OCI-LY7 (cell line): ENCODE measurements at regions not wholly inside any gene's neighbourhood (a gene's known extent, or its start where the extent isn't known, plus 50 kb on each side); places are given as distances from the start of the nearest gene placed in this dataset.

Experiments used
- BruUV-seq: library from RNA; stranded (reverse); fragments of 400-500 nt; replicated peaks from 2 replicates; lab custom pipeline; 2021; lab: Mats Ljungman, UMichigan
- CTCF ChIA-PET: fragments of 300-600 bp; sonication (Branson Sonifier 250); formaldehyde crosslinking; loops from one replicate; lab custom pipeline; 2022; ENCODE audit warnings: antibody characterized with exemption; ENCODE audit not compliant: unreplicated experiment; lab: Charles Lee
- POLR2A ChIA-PET: fragments of 300-600 bp; sonication (Branson Sonifier 250); formaldehyde crosslinking; loops from one replicate; lab custom pipeline; 2022; ENCODE audit warnings: antibody characterized with exemption; lab: Charles Lee
- DNase-seq: peaks from one replicate; pipeline ENCODE4 v3.0.0-alpha.2; 2015; ENCODE audit warnings: low spot score
- H2AFZ ChIP-seq: fragments of 200-600 bp; sonication (generic), shearing (Covaris generic); 2 replicates; pipeline ENCODE4 v1.6.1; 2014; ENCODE audit warnings: mild to moderate bottlenecking, antibody characterized with exemption, low read length, moderate library complexity
- H3K27ac ChIP-seq: fragments of 200-600 bp; sonication (generic); 2 replicates; pipeline ENCODE4 v1.5.1; 2014; ENCODE audit warnings: mixed run types, low read depth, mild to moderate bottlenecking, moderate library complexity, low read length, inconsistent platforms; ENCODE audit not compliant: poor library complexity, severe bottlenecking
- H3K36me3 ChIP-seq: fragments of 200-600 bp; sonication (generic); 2 replicates; pipeline ENCODE4 v1.6.1; 2014; ENCODE audit warnings: mild to moderate bottlenecking, antibody characterized with exemption, low read length, moderate library complexity, mixed read lengths; ENCODE audit not compliant: insufficient read depth
- H3K4me1 ChIP-seq: fragments of 200-600 bp; sonication (generic); 2 replicates; pipeline ENCODE4 v1.5.1; 2014; ENCODE audit warnings: mild to moderate bottlenecking, low read length; ENCODE audit not compliant: insufficient read depth, poor library complexity, severe bottlenecking
- H3K4me2 ChIP-seq: fragments of 200-600 bp; sonication (generic); 2 replicates; pipeline ENCODE4 v1.6.1; 2014; ENCODE audit warnings: mild to moderate bottlenecking, low read length
- H3K4me3 ChIP-seq: fragments of 200-600 bp; sonication (generic); 2 replicates; pipeline ENCODE4 v1.5.1; 2014; ENCODE audit warnings: mild to moderate bottlenecking, low read depth, low read length; ENCODE audit not compliant: poor library complexity, severe bottlenecking
- H3K79me2 ChIP-seq: fragments of 200-600 bp; sonication (generic); 2 replicates; pipeline ENCODE4 v1.6.1; 2016; ENCODE audit warnings: low read depth, mild to moderate bottlenecking, low read length, moderate library complexity, mixed read lengths; ENCODE audit not compliant: insufficient read depth
- H3K9me2 ChIP-seq: fragments of 200-600 bp; sonication (generic); 2 replicates; pipeline ENCODE4 v1.6.1; 2016; ENCODE audit warnings: mild to moderate bottlenecking, low read length, mixed read lengths; ENCODE audit not compliant: insufficient read depth
- H3K9me3 ChIP-seq: fragments of 200-600 bp; sonication (generic); 2 replicates; pipeline ENCODE4 v1.6.1; 2014; ENCODE audit warnings: mild to moderate bottlenecking, mixed run types, low read length, mixed read lengths
- H4K20me1 ChIP-seq: fragments of 200-600 bp; sonication (generic); 2 replicates; pipeline ENCODE4 v1.6.1; 2014; ENCODE audit warnings: mild to moderate bottlenecking, antibody characterized with exemption, low read length, moderate library complexity, mixed read lengths; ENCODE audit not compliant: insufficient read depth
- EZH2phosphoT487 ChIP-seq: fragments of 200-600 bp; sonication (generic); IDR thresholded peaks from 2 replicates; pipeline ENCODE4 v1.6.1; 2018; ENCODE audit warnings: low read depth, borderline replicate concordance, mild to moderate bottlenecking, mixed run types, antibody characterized with exemption, low read length, moderate library complexity, mixed read lengths
- intact Hi-C: fragments of 100-400 bp; cut with micrococcal nuclease; formaldehyde crosslinking; loops from one replicate; pipeline ENCODE4 v1.10.0; 2022; ENCODE audit not compliant: unreplicated experiment
- TF ChIP-seq, protein P1 (sequence below): fragments of 200-600 bp; sonication (generic); conservative IDR thresholded peaks from 2 replicates; pipeline ENCODE4 v1.5.1; 2014; ENCODE audit warnings: mild to moderate bottlenecking, antibody characterized with exemption, low read length, moderate library complexity, mixed read lengths

DNA sequence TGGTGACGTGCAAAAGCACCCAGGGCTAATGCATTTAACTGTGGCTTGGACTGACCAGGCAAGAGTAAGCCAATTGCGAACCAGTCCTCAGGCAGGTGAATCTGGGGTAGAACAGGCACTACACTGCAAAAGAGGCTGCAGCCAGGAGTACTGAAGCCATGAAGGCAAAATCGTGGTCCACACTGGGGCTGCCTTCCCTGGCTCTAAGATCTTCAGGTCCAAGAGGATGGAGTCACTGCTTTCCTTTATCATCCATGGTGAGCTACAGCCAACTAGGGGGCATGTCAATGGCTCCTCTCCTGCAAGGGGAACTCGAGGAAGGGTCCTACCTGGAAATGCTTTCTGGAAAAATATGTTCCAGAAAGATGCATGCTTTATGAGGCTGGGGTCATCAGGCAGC, 100.6 kb upstream of the AJAP1 start:
- Histone ChIP-seq H3K79me2 (no peaks in the 10 kb centered on the region), H3K36me3 (no peaks in the 10 kb centered on the region), H4K20me1 (no peaks in the 10 kb centered on the region), H3K9me2 (no peaks in the 10 kb centered on the region), H3K27ac (no peak overlapping the region), H3K4me3 (no peak overlapping the region), H2AFZ (no peak overlapping the region), H3K4me2 (no peak overlapping the region), H3K4me1 (no peaks in the 10 kb centered on the region), H3K9me3 (no peaks in the 10 kb centered on the region)
- TF ChIP-seq EZH2phosphoT487: no peak
- TF ChIP-seq, protein P1, sequence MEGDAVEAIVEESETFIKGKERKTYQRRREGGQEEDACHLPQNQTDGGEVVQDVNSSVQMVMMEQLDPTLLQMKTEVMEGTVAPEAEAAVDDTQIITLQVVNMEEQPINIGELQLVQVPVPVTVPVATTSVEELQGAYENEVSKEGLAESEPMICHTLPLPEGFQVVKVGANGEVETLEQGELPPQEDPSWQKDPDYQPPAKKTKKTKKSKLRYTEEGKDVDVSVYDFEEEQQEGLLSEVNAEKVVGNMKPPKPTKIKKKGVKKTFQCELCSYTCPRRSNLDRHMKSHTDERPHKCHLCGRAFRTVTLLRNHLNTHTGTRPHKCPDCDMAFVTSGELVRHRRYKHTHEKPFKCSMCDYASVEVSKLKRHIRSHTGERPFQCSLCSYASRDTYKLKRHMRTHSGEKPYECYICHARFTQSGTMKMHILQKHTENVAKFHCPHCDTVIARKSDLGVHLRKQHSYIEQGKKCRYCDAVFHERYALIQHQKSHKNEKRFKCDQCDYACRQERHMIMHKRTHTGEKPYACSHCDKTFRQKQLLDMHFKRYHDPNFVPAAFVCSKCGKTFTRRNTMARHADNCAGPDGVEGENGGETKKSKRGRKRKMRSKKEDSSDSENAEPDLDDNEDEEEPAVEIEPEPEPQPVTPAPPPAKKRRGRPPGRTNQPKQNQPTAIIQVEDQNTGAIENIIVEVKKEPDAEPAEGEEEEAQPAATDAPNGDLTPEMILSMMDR: no peak
- ChIA-PET CTCF (no interaction called here), POLR2A (no interaction called here)
- no peak for DNase-seq
- intact Hi-C loops: no loop called here
- BruUV-seq: no TSS peak

DNA sequence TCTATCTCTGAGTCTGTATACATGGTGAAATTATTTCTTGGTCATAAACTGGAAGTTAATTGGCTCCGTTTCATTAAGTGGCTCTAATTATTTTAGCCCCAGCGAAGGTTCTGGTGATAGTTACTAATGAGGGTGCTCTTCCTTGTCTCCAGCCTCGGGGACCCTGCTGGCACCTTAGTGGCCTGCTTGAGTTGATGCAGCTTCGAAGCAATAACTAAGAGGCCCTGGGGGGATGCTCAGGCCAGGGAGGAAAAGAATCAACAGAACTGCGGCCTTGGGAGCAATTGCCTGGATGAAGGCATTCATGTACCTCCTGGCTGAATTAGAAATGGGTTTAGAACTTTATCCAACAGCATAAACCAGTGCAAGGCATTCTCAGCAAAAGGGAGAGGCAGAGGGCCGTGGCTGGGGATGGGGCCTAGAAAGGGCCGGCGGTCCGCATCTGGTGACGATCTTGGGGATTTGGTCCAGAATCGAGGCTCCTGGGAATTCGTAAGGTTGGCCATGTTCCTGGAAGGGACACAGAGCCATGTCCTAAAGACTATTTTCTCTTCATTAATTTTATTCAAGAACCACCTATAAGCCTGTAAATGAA, 100.0 kb upstream of the AJAP1 start:
- no peaks in the 10 kb centered on the region for H3K4me1 ChIP-seq
- H3K4me3 ChIP-seq: no peak overlapping the region
- DNase-seq: no peak
- no peak overlapping the region for H3K4me2 ChIP-seq
- no peaks in the 10 kb centered on the region for H4K20me1 ChIP-seq
- CTCF ChIA-PET: no interaction called here
- no TSS peak for BruUV-seq
- POLR2A ChIA-PET: no interaction called here
- H3K79me2 ChIP-seq: no peaks in the 10 kb centered on the region
- TF ChIP-seq EZH2phosphoT487: no peak
- TF ChIP-seq, protein P1: no peak
- H2AFZ ChIP-seq: no peak overlapping the region
- H3K36me3 ChIP-seq: no peaks in the 10 kb centered on the region
- no peaks in the 10 kb centered on the region for H3K9me3 ChIP-seq
- no peak overlapping the region for H3K27ac ChIP-seq
- H3K9me2 ChIP-seq: no peaks in the 10 kb centered on the region
- intact Hi-C loops: no loop called here

DNA sequence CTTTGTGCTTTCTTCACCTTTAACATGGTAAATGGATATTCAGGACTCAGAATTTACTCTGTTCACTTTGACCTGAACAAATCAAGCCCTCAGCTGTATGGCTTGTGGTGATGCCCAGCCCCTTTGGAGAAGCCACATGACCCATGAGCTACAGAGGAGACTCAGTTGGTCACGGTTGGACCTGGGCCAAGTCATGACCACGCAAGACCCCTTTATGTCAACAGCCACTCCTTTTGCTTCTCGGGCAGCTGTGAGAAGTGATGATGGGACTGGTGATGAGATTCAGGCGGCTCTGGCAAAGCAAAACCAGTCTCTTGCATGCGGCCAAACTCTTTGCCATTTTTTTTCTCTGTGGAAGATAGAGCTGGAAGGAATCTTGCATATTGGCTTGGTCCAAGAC, 96.5 kb upstream of the AJAP1 start:
- Histone ChIP-seq H3K9me3 (no peaks in the 10 kb centered on the region), H3K4me3 (no peak overlapping the region), H2AFZ (no peak overlapping the region), H3K4me1 (no peaks in the 10 kb centered on the region), H3K36me3 (no peaks in the 10 kb centered on the region), H3K79me2 (no peaks in the 10 kb centered on the region), H4K20me1 (no peaks in the 10 kb centered on the region), H3K27ac (no peak overlapping the region), H3K4me2 (no peak overlapping the region), H3K9me2 (no peaks in the 10 kb centered on the region)
- TF ChIP-seq, protein P1: no peak
- TF ChIP-seq EZH2phosphoT487: no peak
- intact Hi-C loops: no loop called here
- ChIA-PET POLR2A (no interaction called here), CTCF (no interaction called here)
- no TSS peak for BruUV-seq
- no peak for DNase-seq
